ENCODE measurements at regions not wholly inside any gene's neighbourhood (a gene's known extent, or its start where the extent isn't known, plus 50 kb on each side); places are given as distances from the start of the nearest gene placed in this dataset.

- no peak for DNase-seq
These were observed 945.1 kb upstream of the PIK3C3 start for GRCh38 chr18:41009926-41010325.

- no peak for DNase-seq
These were observed 950.7 kb upstream of the PIK3C3 start for GRCh38 chr18:41004324-41004723.

GRCh38 chr18:40995529-40995928, 959.5 kb upstream of the PIK3C3 start:
- no peak for DNase-seq

GRCh38 chr18:40993363-40993762, 961.7 kb upstream of the PIK3C3 start:
- DNase-seq, result no peak

GRCh38 chr18:40987581-40987980, 967.5 kb upstream of the PIK3C3 start:
- DNase-seq, result no peak

GRCh38 chr18:40985436-40985835, 969.6 kb upstream of the PIK3C3 start:
- no peak for DNase-seq

GRCh38 chr18:40984856-40985255, 970.2 kb upstream of the PIK3C3 start:
- DNase-seq, result no peak

- no peak for DNase-seq
These were observed 971.2 kb upstream of the PIK3C3 start for GRCh38 chr18:40983835-40984234.

GRCh38 chr18:40980171-40980570, 974.9 kb upstream of the PIK3C3 start:
- no peak for DNase-seq

GRCh38 chr18:40976050-40976449, 979.0 kb upstream of the PIK3C3 start:
- no peak for DNase-seq

- DNase-seq, result no peak
These were observed 980.6 kb upstream of the PIK3C3 start for GRCh38 chr18:40974448-40974847.

GRCh38 chr18:40962784-40963183, 992.2 kb upstream of the PIK3C3 start:
- no peak for DNase-seq

GRCh38 chr18:40957533-40958070, 997.4 kb upstream of the PIK3C3 start:
- DNase-seq, result no peak

GRCh38 chr18:40956213-40956612, 998.8 kb upstream of the PIK3C3 start:
- DNase-seq, result no peak

- DNase-seq, result no peak
These were observed 999.7 kb upstream of the PIK3C3 start for GRCh38 chr18:40955351-40955750.

- no peak for DNase-seq
These were observed 1005.7 kb upstream of the PIK3C3 start for GRCh38 chr18:40949114-40949950.

- DNase-seq, result no peak
These were observed 1010.5 kb upstream of the PIK3C3 start for GRCh38 chr18:40944576-40944975.

GRCh38 chr18:40939656-40940515, 1015.1 kb upstream of the PIK3C3 start:
- DNase-seq, result no peak

GRCh38 chr18:40938615-40939014, 1016.4 kb upstream of the PIK3C3 start:
- no peak for DNase-seq

GRCh38 chr18:40937386-40937785, 1017.6 kb upstream of the PIK3C3 start:
- DNase-seq, result no peak

GRCh38 chr18:40935423-40935822, 1019.6 kb upstream of the PIK3C3 start:
- DNase-seq, result no peak

GRCh38 chr18:40932862-40933261, 1022.2 kb upstream of the PIK3C3 start:
- no peak for DNase-seq

- no peak for DNase-seq
These were observed 1024.7 kb upstream of the PIK3C3 start for GRCh38 chr18:40930211-40930882.
